Lung (tissue), 11 donors: ENCODE measurements at regions not wholly inside any gene's neighbourhood (a gene's known extent, or its start where the extent isn't known, plus 50 kb on each side); places are given as distances from the start of the nearest gene placed in this dataset.

Source experiments
- ATAC-seq: fragments of 200-7000 bp; cut with Tn5 transposase; one replicate; pipeline ENCODE4 v1.9.1; 2020; ENCODE audit warnings: moderate number of reproducible peaks; ENCODE audit not compliant: insufficient read depth, low FRiP score
- DNase-seq, 3 donors: peaks; one replicate each; pipeline ENCODE4 v3.0.0-alpha.2; 2013 to 2017
- H3K27ac ChIP-seq, 2 donors: one replicate each; pipeline ENCODE4 v1.5.1; 2013; ENCODE audit warnings: mild to moderate bottlenecking in 2 of 2, moderate library complexity in 2 of 2, control low read depth in 1 of 2, inconsistent platforms in 1 of 2, low read depth in 1 of 2, low read length in 1 of 2
- H3K27me3 ChIP-seq, 3 donors: one replicate each; pipeline ENCODE4 v1.5.1; 2013; ENCODE audit warnings: low read length in 2 of 3; ENCODE audit not compliant: control insufficient read depth in 3 of 3, insufficient read depth in 3 of 3
- H3K36me3 ChIP-seq, 4 donors: one replicate each; pipeline ENCODE4 v1.5.1; 2013; ENCODE audit warnings: low read length in 4 of 4, mild to moderate bottlenecking in 1 of 4, moderate library complexity in 1 of 4; ENCODE audit not compliant: control insufficient read depth in 4 of 4, insufficient read depth in 4 of 4
- H3K4me1 ChIP-seq, 5 donors: one replicate each; pipeline ENCODE4 v1.5.1; 2013; ENCODE audit warnings: low read length in 5 of 5, mild to moderate bottlenecking in 2 of 5, moderate library complexity in 1 of 5; ENCODE audit not compliant: control insufficient read depth in 5 of 5, insufficient read depth in 5 of 5
- H3K4me3 ChIP-seq: one replicate; pipeline ENCODE4 v1.5.1; 2013; ENCODE audit warnings: mild to moderate bottlenecking, control low read depth, moderate library complexity
- H3K9ac ChIP-seq, 2 donors: one replicate each; pipeline ENCODE4 v1.5.1; 2013; ENCODE audit warnings: low read length in 2 of 2, control low read depth in 1 of 2; ENCODE audit not compliant: insufficient read depth in 1 of 2
- H3K9me3 ChIP-seq, 4 donors: one replicate each; pipeline ENCODE4 v1.5.1; 2013; ENCODE audit warnings: low read length in 3 of 4, mild to moderate bottlenecking in 1 of 4, moderate library complexity in 1 of 4; ENCODE audit not compliant: control insufficient read depth in 4 of 4, insufficient read depth in 3 of 4
- CTCF ChIP-seq: IDR thresholded peaks from 2 replicates; pipeline ENCODE4 v1.5.1; 2012; ENCODE audit warnings: mild to moderate bottlenecking; ENCODE audit errors: control extremely low read depth, extremely low read depth
- WGBS, 2 donors: extraction: QIAGEN DNeasy Blood & Tissue Kit; methylation state at CpG; one replicate each; pipeline ENCODE4 v1.1.7; 2013; 5-methylcytosine and 5-hydroxymethylcytosine counted together
- donor health status: control.
- donor health status: control.
- donor health status: Bipolar disorder and iron deficiency.
- donor health status: healthy.
- donor health status: DM: yes; HTN: yes; CAD: no.

GRCh38 chr11:97656356-97656755 lies 1266.5 kb downstream of the JRKL start:
- no peak for TF ChIP-seq CTCF
- no peak overlapping the region for H3K9ac ChIP-seq
- H3K27me3 ChIP-seq = no peaks in the 10 kb centered on the region
- H3K27ac ChIP-seq = no peak overlapping the region
- H3K9me3 ChIP-seq = peaks cover 0 to 2% (median 0%) of the 10 kb centered on the region in 4 donors
- no peaks in the 10 kb centered on the region for H3K36me3 ChIP-seq
- H3K4me1 ChIP-seq = no peaks in the 10 kb centered on the region
- WGBS, 2 donors = 46 to 64% methylated on average over 2 of the region's 2 CpGs
- ATAC-seq (no peak), DNase-seq (no peak)
- no peak overlapping the region for H3K4me3 ChIP-seq

- 89 to 92% methylated on average over 7 of the region's 7 CpGs for WGBS, 2 donors
- Histone ChIP-seq H3K9me3 (no peaks in the 10 kb centered on the region), H3K36me3 (no peaks in the 10 kb centered on the region), H3K27ac (no peak overlapping the region), H3K9ac (no peak overlapping the region), H3K4me3 (no peak overlapping the region), H3K27me3 (no peaks in the 10 kb centered on the region), H3K4me1 (no peaks in the 10 kb centered on the region)
- ATAC-seq = no peak
- no peak for TF ChIP-seq CTCF
- no peak for DNase-seq
Observed at GRCh38 chr11:97657852-97658251, 1268.0 kb downstream of the JRKL start.

DNA sequence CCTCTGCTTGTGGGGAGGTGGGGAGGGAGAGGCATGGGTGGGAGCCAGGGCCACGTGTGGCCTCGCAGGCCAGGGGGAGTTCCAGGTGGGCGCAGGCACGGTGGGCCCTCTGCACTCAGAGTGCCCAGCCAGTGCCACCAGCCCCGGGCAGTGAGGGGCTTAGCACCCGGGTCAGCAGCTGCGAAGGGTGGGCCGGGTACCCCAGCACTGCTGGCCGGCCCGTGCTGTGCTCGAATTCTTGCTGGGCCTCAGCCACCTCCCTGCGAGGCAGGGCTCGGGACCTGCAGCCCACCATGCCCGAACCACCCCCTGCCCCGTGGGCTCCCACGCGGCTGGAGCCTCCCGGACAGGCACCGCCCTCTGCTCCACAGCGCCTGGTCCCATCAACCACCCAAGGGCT lies 1277.2 kb downstream of the JRKL start:
- Histone ChIP-seq H3K9me3 (peaks cover 0 to 3% (median 1%) of the 10 kb centered on the region in 4 donors), H3K9ac (no peak overlapping the region), H3K4me3 (no peak overlapping the region), H3K36me3 (no peaks in the 10 kb centered on the region), H3K4me1 (no peaks in the 10 kb centered on the region), H3K27ac (no peak overlapping the region), H3K27me3 (no peaks in the 10 kb centered on the region)
- DNase-seq (no peak), ATAC-seq (no peak)
- no peak for TF ChIP-seq CTCF
- WGBS, 2 donors = 93 to 95% methylated on average over 18 to 20 of the region's 20 CpGs

GRCh38 chr11:97683733-97684132 lies 1293.9 kb downstream of the JRKL start:
- ATAC-seq (no peak), DNase-seq (no peak)
- 61% methylated on average over 2 of the region's 2 CpGs for WGBS, 2 donors
- TF ChIP-seq CTCF = no peak
- Histone ChIP-seq H3K4me3 (no peak overlapping the region), H3K36me3 (no peaks in the 10 kb centered on the region), H3K9ac (no peak overlapping the region), H3K27me3 (no peaks in the 10 kb centered on the region), H3K27ac (no peak overlapping the region), H3K4me1 (no peaks in the 10 kb centered on the region), H3K9me3 (peaks cover 0 to 8% (median under 1%) of the 10 kb centered on the region in 4 donors)
